ENCODE measurements at regions not wholly inside any gene's neighbourhood (a gene's known extent, or its start where the extent isn't known, plus 50 kb on each side); places are given as distances from the start of the nearest gene placed in this dataset.

- Histone ChIP-seq H3K4me3 (ENCODE audit: low read depth in 2 of 2, low read length in 1 of 2) (no peak overlapping the region), H3K4me1 (ENCODE audit: control insufficient read depth in 1 of 2, insufficient read depth in 2 of 2, low read depth in 1 of 2, low read length in 1 of 2) (no peaks in the 10 kb centered on the region; a peak in 1 of 4 replicates), H3K79me2 (ENCODE audit: insufficient read depth) (no peaks in the 10 kb centered on the region), H3K27me3 (ENCODE audit: insufficient read depth) (no peaks in the 10 kb centered on the region), H3K27ac (ENCODE audit: low read depth in 2 of 2, low read length in 1 of 2) (no peak overlapping the region), H3K9me3 (peaks cover 4% of the 10 kb centered on the region; the same call in 1 of the 2 replicates), H4K20me1 (ENCODE audit: insufficient read depth) (no peaks in the 10 kb centered on the region), H3K9ac (no peak overlapping the region), H3K36me3 (replicated peaks in 1 of 2; ENCODE audit: control insufficient read depth in 1 of 2, insufficient read depth in 2 of 2, low read length in 1 of 2) (no peaks in the 10 kb centered on the region), H2AFZ (ENCODE audit: low read depth) (no peak overlapping the region), H3F3A (replicated peaks; ENCODE audit: insufficient read depth) (no peaks in the 10 kb centered on the region), H3K4me2 (no peak overlapping the region), H3K9me2 (no peaks in the 10 kb centered on the region)
- TF ChIP-seq POLR2AphosphoS5 (IDR thresholded peaks at IDR 0.05; ENCODE audit: low read depth, low read length): no peak
- TF ChIP-seq GABPA (IDR thresholded peaks at IDR 0.05; ENCODE audit: low read depth): no peak
- TF ChIP-seq JUND (IDR thresholded peaks at IDR 0.05): no peak
- TF ChIP-seq RFX5 (IDR thresholded peaks at IDR 0.05; ENCODE audit: low read length): no peak
- no peak for TF ChIP-seq RCOR1 (IDR thresholded peaks at IDR 0.05; ENCODE audit: low read length)
- no peak for TF ChIP-seq CTCF (IDR thresholded peaks at IDR 0.05)
- CTCF ChIA-PET: interaction anchor here (0.6 to 1.9 kb wide), 5 partner anchors 8 to 183 kb away, joined by 3 to 5 read pairs (median 3); no protein-coding TSS in a partner anchor
- WGBS (ENCODE audit: low lambda C conversion rate): 69% methylated on average over 39 of the region's 39 CpGs
- no peak for DNase-seq
- POLR2A ChIA-PET: no interaction called here
These were observed 195.4 kb downstream of the KIF26A start for GRCh38 chr14:104333646-104334423.

GRCh38 chr14:104334424-104335161 is 196.2 kb downstream of the KIF26A start:
- no peaks in the 10 kb centered on the region for H3K36me3 ChIP-seq (replicated peaks in 1 of 2; ENCODE audit: control insufficient read depth in 1 of 2, insufficient read depth in 2 of 2, low read length in 1 of 2)
- H3K4me2 ChIP-seq: no peak overlapping the region
- H2AFZ ChIP-seq (ENCODE audit: low read depth): no peak overlapping the region
- DNase-seq: no peak
- H3K9ac ChIP-seq: no peak overlapping the region
- ChIA-PET CTCF (no interaction called here), POLR2A (no interaction called here)
- 70% methylated on average over 26 of the region's 31 CpGs for WGBS (ENCODE audit: low lambda C conversion rate)
- H4K20me1 ChIP-seq (ENCODE audit: insufficient read depth): no peaks in the 10 kb centered on the region
- no peaks in the 10 kb centered on the region for H3F3A ChIP-seq (replicated peaks; ENCODE audit: insufficient read depth)
- no peaks in the 10 kb centered on the region for H3K79me2 ChIP-seq (ENCODE audit: insufficient read depth)
- H3K27ac ChIP-seq (ENCODE audit: low read depth in 2 of 2, low read length in 1 of 2): no peak overlapping the region
- H3K4me1 ChIP-seq (ENCODE audit: control insufficient read depth in 1 of 2, insufficient read depth in 2 of 2, low read depth in 1 of 2, low read length in 1 of 2): no peaks in the 10 kb centered on the region; a peak in 1 of 4 replicates
- no peaks in the 10 kb centered on the region for H3K9me2 ChIP-seq
- no peak overlapping the region for H3K4me3 ChIP-seq (ENCODE audit: low read depth in 2 of 2, low read length in 1 of 2)
- no peaks in the 10 kb centered on the region for H3K27me3 ChIP-seq (ENCODE audit: insufficient read depth)
- H3K9me3 ChIP-seq: peaks cover 4% of the 10 kb centered on the region; the same call in 1 of the 2 replicates
- TF ChIP-seq REST (IDR thresholded peaks at IDR 0.05; ENCODE audit: low read depth, low read length): no peak
- no peak for TF ChIP-seq USF2 (IDR thresholded peaks at IDR 0.05; ENCODE audit: borderline replicate concordance, low read depth, low read length)
- no peak for TF ChIP-seq CTCF (IDR thresholded peaks at IDR 0.05)
- no peak for TF ChIP-seq CHD2 (IDR thresholded peaks at IDR 0.05; ENCODE audit: low read length, partially characterized antibody)
- no peak for TF ChIP-seq MEF2A (IDR thresholded peaks at IDR 0.05; ENCODE audit: borderline replicate concordance, low read depth)
- no peak for TF ChIP-seq GATA2 (CRISPR knock-in tag; IDR thresholded peaks at IDR 0.05)
- TF ChIP-seq NFIC (IDR thresholded peaks at IDR 0.05; ENCODE audit: borderline replicate concordance): no peak
- TF ChIP-seq FOSL2 (IDR thresholded peaks at IDR 0.05; ENCODE audit: borderline replicate concordance, low read depth): no peak
- TF ChIP-seq EZH2phosphoT487 (IDR thresholded peaks at IDR 0.05; ENCODE audit: borderline replicate concordance, low read depth): no peak
- TF ChIP-seq FOXM1 (IDR thresholded peaks at IDR 0.05; ENCODE audit: low read depth): no peak

Measured in SK-N-SH (cell line).